Smooth muscle cell of the brain vasculature (primary cell): ENCODE measurements at regions not wholly inside any gene's neighbourhood (a gene's known extent, or its start where the extent isn't known, plus 50 kb on each side); places are given as distances from the start of the nearest gene placed in this dataset.

ENCODE experiments used
- DNase-seq: peaks from one replicate; pipeline ENCODE4 v3.0.0-alpha.2; 2012; ENCODE audit warnings: low read depth, low spot score

GRCh38 chr2:3062476-3063260, 314.9 kb downstream of the EIPR1 start:
- DNase-seq = no peak

- DNase-seq = no peak
Measured at GRCh38 chr2:3060049-3060448, 317.6 kb downstream of the EIPR1 start.

DNA sequence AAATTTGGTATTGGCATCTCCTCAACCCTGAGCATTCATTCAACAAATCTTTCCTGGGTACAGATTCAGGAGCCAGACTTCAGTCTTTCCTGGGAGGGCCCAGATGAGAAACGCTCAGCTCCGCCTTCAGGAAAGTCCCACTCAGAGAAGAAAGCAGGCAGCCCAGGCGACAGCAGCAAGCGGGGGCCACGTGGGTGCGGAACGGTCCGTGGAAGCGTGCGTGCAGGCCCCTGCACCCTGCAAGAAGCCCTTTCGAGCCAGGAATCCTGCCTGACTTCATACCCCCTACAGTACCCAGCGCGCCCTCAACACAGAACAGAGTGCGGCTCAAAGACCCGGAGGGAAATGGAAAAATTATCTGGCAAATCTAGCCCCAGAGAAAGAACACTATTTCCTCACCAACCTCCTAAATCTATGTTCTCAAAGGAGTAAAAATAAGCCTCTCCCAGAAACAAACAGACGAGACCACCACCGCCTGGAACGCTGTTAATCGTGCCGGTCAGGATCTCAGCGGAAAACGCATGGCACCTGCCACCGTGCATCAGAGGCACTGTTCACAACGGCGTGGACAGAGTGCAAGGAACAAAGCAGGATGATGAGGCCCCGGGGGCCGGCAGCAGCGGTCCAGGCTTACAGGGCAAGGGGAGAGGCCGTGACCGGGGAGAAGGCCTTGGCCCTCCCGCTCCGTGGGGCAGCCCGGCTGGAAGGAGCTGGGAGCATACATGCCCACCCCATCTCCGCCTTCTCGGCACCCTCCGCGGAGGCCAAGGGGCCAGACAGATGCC, 318.3 kb downstream of the EIPR1 start:
- DNase-seq = no peak

- no peak for DNase-seq
Measured at GRCh38 chr2:3054066-3054465, 323.6 kb downstream of the EIPR1 start.

- no peak for DNase-seq
Measured at GRCh38 chr2:3051266-3051665, 326.4 kb downstream of the EIPR1 start.

- no peak for DNase-seq
Measured at GRCh38 chr2:3046170-3046865, 331.3 kb downstream of the EIPR1 start.

GRCh38 chr2:3045318-3045921, 332.2 kb downstream of the EIPR1 start:
- no peak for DNase-seq

GRCh38 chr2:3044587-3045317, 332.9 kb downstream of the EIPR1 start:
- no peak for DNase-seq

DNA sequence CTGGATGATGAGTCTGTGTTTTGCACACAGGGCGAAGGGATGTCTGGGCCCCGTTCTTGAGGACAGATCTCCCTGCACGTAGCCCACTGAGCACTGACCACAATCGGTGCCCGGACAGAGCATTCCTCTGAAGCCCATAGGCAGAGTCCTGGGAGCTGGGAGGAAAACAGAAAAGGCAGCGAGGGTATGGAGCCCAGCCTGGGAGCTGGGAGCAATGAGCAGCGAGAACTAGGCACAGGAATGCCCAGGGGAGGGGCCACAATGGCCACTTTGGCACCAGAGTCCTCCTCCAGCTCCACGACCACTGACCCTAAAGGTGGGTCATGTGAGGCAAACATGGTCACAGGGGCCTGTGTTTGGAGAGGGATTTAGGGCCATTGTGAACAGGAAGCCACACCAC, 333.9 kb downstream of the EIPR1 start:
- no peak for DNase-seq

DNA sequence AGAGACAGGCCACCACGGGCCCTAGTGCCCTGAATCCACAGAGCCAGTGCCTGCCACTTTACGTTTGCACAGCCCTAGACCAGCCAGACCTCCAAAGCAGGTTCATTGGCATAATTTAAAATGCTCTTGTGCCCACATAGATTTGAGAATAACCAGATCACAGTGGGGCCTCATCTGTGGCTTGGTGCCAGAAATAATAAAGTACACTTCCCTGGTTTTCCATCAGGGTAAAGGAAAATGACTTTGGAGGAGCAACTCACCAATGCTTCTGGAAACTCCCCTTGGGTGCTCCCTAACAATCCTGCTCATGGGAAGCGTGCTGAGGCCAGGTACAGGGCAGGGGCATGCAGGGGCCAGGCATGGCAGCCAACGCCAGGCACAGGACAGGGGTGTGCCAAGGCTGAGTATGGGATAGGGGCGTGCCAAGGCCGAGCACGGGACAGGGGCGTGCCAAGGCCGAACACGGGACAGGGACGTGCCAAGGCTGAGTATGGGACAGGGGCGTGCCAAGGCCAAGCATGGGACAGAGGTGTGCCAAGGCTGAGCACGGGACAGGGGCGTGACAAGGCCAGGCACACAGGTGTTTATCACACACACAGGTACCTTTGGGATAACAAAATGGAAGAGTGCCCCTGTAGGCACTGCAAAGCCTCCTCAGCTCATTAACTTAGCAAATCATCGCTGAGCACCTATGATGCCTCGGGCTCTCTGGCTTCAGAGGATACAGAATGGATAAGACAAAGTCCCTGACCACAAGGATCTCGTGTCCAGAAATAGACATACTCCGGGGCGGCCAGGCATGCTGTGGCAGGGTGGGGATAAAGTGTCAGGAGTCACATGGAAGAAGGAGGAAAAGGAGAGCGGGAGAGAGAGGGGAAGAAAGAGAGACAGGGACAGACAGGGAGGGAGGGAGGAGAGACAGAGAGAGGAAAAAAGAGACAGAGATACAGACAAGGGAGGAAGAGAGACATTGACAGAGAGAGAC, 334.7 kb downstream of the EIPR1 start:
- no peak for DNase-seq

DNA sequence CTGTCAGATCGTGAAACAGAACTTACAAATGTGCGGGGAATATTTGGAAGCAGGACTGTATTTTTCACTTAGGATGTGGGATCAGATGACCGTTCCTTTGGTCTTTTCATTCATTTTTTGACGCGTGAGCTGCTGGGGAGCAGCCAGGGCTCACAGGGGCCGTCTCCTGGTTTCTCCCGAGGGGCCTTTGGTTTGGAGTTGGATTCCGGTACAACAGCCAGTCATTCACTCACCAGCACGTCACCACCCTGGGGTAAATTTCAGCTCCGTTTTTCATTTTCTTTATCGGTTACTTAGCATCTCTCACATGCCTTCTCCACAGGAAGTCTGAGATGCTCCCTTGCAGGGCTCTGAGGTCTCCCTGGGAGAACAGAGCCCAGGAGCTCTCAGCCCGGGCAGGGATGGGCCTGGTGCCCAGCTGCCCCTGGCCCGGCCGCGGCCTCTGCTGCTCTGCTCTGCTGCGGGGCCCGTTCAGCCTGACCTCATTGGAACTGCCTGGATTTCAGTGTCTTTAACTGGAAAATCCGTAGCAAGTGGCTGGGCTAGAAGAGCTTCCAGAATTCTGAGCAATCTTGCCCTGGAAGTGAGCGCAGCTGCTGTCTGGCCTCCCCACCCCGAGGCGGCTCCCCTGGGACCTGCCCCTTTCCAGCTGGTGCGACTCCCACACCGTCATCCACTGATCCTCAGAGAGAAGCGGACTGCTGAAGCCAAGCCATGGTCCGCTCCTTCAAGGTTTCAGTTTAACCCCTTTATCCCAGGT, 335.6 kb downstream of the EIPR1 start:
- no peak for DNase-seq

GRCh38 chr2:3041246-3041645, 336.4 kb downstream of the EIPR1 start:
- no peak for DNase-seq

DNA sequence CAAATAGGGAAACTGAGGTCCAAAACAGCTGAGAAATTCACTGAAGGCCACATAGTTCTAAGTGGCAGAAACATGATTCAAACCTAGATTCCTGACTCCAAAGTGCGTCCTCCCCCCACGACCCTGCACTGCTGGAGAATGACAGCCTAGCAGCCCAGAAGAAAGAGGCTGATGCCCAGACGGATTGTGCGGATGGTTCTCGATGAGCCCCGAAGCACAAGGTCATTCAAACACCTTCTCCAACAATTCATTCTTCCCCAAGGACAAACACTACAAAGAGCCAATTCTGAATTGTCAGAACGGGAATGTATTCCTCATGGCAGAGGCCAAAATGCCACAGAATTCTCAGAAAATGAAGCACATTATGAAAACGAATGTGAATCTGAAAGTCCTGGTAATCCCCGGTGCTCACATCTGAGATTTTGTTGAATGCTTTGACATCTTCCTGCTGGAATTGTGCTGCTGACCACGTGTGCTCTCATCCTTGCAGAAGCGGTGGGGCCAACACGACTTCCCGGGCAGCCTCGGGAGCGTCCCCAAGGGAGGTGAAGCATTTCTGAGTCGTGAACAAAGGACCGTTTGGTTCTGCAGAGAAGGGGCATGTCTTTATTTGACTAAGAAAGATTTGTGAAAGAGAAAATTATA, 337.0 kb downstream of the EIPR1 start:
- no peak for DNase-seq

DNA sequence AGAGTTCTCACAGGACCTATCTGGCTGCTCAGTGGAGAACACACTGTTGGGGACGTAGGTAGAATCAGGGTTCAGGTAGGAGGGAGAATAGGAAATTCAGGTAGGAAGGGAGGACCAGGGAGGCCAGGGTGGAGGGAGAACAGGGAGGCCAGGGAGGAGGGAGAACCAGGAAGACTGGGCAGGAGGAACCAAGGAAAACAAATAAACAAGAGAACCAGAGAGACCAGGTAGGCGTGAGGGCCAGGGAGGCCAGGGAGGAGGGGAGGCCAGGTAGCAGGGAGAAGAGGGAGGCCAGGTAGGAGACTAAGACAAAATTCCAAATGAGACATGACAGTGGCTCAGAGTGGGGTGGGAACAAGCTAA, 337.6 kb downstream of the EIPR1 start:
- no peak for DNase-seq

DNA sequence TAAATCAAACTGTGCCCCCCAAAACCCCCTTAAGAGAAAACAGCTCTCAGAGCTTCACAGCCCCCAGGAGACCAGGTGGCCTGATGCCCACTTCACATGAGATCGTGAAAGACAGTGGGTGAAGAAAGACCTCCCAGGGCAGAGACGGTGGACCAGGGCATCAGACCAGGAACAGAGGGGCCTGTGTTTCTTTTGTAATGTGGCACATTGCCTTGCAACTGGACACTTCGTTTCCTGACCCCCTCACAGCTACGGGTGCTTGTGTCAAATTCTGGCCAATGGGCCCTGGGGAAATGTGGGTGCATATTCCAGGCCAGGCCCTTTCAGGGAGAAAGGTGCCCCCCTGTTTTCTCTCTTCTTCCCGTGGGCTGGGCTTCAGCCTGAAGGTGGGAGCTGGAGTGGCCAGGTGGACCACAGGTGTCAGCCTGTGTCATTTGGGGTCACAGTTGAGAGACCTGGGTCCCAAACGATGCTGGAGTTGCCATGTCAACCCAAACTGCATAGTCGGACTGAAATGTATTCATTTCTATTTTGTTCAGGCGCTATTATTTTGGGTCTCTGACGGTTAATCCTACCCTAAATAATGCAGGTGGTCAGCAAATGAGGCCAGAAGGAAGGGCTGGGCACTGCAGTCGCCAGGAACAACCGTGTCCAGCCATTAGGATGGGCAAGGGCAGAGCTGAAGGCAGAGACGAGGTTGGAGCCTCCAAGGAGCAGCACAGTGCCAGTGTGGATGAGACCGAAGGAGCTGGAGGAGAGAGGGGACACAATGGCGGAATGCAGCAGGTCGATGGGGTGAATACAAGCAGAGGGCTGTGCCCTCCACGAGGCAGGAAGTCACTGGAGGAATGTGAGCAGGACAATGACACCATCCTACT, 338.2 kb downstream of the EIPR1 start:
- no peak for DNase-seq

DNA sequence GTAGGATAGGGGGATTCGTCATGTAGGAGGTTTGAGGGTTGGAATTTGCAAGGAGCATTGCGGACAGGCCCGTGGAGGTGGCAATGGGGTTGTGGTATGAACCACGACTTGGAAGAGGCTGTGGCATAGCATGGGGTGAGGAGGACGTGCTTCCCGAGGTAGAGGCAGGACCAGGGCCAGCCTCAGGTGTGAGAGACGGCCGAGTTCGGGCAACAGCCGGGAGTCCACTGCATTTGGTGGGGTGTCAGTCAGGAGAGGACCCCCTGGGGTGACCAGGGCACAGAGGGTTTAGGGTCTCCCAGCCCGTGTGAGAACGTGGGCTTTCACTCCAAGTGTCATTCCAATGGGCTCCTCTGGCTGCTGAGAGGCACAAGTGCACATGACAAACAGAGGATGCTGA, 339.0 kb downstream of the EIPR1 start:
- no peak for DNase-seq

DNA sequence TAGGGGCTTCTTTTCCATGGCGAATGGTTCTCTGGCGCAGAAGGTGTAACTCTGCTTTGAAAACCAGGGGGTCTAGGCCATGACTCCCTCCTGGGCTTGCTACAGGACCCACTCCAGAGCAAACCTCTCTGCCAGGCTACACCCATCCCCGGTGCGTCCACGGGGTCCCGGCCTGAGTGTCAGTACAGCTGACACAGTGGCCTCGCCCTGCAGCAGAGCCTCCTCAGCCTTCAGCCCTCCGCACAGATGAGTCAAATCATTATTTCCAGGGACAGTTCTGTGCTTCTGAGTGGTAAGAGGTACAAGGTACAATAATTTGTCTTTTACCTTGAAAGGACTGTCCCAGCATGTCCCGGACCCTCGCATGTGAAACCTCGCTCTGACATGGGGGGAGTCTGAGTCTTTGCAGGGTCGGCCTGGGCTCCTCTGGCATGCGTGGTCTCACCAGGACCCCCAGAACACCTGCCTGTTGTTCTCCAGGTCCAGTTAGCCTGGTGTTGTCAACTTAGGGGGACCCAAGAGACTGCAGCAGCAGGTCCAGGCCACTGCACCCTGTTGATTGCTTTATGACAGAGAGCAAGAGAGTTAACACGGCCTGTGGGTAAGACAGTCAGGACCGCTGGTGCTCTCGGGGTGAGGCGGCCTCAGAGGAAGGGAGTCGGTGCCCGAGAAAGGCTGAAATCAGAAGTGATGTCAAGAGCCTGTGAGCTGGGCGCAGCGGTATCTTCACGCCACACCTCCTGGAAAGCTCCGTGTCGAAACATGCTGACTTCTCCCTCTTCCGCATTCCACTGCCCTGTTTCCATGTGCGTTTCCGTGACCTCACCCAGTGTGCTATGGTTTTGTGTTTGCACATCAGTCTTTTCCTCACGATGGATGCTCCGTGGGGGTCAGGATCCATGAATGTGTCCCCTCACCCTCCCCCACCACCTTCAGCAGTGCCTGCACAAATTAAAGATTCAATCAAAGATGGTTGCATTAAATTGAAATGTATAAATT, 340.1 kb downstream of the EIPR1 start:
- DNase-seq = no peak
